Anterior cingulate cortex (tissue), 58 donors: ENCODE measurements at regions not wholly inside any gene's neighbourhood (a gene's known extent, or its start where the extent isn't known, plus 50 kb on each side); places are given as distances from the start of the nearest gene placed in this dataset.
"Not testable (repeated sequence)": the region's sequence is repeated elsewhere in the genome, so short reads cannot be mapped to it uniquely, and the experiment has no call there.

Experiments used
- DNase-seq, 58 donors: peaks; one replicate each; lab custom pipeline; 2025; lab: John Stamatoyannopoulos, UW

DNA sequence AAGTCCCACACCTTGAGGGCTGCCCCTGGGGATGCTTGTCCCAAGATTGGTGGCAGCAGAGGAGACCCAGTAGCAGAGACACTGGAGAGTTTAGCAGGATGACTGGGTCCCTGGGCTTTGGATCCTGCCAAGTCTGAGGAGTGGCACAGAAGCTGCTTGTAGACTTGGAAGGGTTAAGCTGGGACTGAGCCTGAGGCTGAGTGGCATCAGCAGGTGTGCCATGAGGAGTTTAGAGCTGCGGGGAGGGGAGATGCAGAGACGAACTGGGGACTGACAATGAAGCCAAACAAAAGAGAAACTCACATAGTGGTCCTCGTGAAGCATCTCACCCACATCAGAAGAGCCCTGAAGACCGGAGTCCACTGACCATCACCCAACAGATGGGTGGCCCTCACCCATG lies 329.7 kb upstream of the KLHL29 start:
- no peak for DNase-seq

DNA sequence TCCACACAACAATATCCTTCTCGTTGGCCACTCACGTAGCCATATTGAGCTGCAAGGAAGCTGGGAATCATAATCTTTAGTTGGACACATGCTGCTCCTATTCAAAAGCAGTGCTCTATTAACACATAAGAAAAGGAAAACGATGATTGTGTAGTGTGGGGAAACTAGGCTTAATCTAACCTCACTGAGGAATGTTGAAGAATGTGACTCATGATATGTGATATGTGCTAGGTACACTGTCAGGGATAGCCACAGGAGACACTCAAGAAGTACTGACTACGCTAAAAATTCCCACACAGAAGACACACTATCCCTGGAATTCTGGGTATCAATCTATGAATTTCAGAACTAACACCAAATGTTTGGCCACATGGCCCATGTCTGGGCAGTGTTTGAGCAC lies 328.1 kb upstream of the KLHL29 start:
- not testable (repeated sequence) for DNase-seq

DNA sequence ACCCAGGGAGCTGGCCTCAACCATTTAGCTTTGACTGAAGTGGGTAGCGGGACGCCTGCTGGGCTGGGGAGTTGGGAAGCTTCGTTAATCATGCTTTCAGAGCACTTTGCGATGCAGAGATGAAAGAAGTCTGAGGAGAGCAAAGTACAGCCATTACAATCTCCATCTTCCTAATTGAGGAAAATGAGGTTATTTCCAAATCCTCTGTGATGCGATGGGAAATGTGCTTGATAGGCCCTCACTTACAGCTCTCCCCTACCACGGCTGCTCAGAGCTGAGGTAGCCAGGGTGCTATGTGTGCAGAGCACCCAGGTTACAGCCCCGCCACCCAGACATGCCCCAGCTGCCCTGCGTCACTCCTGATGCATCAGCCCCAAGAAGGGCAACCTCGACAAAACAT lies 326.5 kb upstream of the KLHL29 start:
- no peak for DNase-seq

DNA sequence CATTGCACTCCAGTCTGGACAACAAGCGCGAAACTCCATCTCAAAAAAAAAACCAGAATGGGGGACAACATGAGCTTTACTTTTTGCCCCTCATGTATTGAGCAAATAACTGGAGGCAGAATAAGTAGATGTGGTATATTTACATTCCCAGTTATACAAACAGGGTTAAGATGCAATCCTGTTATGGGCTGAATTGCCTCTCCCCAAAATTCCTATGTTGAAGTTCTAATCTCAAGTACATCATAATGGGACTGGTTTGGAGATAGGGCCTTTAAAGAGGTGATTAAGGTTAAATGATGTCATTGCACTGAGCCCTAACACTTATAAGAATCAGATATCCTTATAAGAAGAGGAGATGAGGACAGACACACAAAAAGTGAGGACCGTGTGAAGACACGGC lies 319.8 kb upstream of the KLHL29 start:
- DNase-seq, result no peak

DNA sequence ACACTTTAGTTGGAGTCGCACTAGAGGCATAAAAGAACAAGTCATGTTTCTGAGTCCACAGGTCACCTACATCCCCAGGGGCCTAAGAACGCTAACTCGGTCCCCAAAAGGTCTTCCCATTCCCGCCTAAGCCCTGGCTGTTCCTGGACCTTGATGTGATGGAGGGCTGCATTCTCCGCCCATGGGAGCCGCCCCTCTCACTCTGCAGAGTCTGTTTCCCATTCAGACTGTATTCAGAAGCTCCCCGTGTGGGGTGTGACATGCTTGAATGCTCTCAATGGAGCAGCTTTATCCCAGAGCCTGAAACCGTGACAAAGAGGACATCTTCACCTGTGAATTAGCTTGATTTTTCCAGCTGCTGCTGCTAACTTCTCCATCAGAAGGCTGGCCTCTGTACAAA lies 319.0 kb upstream of the KLHL29 start:
- DNase-seq, result no peak

DNA sequence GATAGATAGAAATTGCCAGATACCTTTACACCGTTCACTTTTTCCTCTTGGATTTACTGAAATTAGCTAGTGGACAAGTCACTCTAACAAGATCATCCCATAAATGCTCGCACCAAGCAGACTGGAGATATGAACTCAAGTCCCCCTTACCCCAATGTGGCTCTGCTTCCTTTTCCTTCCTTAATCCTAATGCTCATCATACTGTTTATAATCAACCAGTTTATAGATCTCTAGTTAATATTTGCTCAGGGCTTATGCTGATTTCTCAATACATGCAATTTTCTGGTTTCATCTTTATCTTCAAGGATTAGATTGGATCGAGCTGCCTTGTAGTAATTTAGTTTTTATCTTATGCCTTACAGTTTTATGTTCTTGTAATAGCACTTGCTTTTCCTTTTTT lies 318.3 kb upstream of the KLHL29 start:
- DNase-seq, result no peak

DNA sequence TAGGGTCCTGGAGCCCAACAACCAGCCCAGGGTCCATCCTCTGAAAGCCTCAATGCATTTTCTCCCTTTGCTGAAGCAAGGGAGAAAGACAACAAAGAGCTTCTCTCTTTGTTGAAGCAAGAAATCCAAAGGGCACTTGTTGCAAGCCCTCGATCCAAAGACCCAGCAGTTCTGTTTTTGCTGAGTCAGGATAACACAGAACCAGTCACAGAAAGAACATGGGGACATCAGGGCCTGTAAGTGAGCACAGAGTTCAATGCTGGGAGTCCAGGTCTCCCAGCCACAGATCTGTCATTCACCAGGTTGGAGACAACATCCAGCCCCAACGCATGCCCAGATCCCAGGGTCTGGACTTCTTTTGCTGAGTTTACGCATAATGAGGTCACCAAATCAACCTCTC lies 315.8 kb upstream of the KLHL29 start:
- no peak for DNase-seq

DNA sequence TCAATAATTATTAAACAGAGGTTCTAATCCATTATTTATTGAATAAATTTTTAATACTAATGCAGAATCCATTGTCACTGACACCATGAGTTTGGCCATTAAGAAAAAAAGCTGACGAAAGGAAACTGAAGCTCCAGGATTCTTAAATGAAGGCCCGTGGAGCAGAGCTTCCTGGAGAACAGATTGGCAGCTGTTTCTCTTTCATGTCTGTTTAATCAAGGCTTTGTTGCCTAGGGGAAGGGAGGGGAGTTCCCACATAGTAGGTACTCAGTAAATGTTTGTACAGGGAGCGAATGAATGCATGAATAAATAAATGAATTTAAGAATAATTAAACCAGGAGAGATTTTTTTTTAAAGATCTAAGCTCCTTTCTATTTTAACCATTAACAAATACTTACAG lies 315.1 kb upstream of the KLHL29 start:
- no peak for DNase-seq

DNA sequence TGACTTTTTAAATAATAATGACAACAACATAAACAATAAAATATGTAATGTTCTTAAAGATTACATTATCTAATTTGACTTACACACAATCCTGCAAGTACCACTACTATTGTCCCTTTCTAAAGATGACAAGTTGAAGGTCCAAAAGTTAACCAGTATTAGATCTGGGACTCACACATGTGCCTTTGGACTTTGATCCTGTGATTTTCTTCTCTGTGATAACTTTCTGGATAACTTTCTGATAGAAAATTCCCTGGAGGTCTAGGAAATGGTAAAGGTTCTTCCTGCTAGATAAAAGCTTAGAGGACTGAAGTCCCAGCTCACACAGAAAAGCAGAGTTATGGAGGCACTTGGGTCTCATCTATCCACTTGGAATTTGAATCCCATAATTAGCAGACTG lies 311.9 kb upstream of the KLHL29 start:
- DNase-seq, result no peak

DNA sequence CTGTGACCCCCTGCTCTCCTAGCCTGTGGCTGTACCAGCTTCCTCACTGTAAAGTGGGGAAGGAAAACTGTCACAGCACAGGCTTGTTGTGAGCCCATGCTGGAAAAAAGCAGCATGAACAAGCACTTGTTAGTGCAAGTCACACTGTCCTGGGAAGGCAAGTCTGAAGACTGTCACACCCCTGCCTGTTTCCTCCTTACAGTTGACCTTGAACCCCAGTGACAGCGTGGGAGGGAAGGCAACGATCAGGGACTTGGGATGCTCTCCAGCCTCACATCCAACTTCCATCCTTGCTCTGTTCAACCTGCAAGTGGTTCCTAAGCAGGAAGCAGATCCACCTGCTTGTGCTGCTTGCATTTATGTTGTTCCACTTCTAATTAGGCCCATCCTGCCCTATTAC lies 311.3 kb upstream of the KLHL29 start:
- DNase-seq, result no peak

DNA sequence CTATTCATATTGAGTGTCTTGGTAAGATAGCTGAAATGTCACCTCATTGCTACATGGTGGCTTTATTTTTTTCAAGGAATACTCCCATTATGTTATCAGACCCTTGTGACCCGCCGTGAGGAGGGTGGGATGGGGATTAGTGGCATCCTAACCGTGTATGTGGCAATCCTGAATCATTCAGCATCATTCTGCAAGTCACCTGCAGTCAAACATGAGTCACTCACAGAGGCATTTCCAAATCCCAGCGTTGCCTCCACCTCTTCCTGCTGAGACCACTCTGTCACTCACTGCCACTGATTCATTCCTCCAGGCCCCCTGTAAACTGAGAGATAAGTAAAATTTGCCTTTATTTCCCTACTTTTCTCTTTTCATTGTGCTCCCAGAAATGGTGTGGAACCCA lies 307.4 kb upstream of the KLHL29 start:
- no peak for DNase-seq

DNA sequence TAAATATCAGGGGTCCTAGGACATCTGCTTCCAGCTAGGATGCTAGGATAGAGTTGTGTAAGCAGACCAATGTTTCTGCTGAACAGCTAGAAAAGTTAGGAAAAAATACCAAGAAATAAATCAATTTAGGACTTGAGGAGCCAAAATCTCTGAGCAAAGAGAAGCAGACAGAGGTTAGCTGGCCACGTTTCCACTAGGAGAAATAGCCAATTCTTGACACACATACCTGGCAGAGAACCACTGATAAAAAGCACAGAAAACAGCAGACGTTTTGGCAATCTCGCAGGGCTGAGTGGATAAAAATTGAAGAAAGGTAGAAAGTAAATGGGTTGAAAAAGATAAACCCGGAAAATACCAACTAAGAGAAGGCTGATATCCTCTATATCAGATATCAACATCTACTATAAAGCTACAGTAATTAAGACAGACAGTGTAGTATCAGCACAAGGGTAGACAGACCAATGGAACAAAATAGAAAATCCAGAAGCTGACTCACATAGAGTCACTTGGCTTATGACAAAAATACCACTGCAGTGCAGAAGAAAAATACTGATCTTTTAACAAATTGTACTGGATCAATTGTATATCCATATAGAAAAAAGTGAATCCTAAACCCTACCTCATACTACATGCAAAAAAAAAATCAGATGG lies 306.1 kb upstream of the KLHL29 start:
- DNase-seq, result no peak

DNA sequence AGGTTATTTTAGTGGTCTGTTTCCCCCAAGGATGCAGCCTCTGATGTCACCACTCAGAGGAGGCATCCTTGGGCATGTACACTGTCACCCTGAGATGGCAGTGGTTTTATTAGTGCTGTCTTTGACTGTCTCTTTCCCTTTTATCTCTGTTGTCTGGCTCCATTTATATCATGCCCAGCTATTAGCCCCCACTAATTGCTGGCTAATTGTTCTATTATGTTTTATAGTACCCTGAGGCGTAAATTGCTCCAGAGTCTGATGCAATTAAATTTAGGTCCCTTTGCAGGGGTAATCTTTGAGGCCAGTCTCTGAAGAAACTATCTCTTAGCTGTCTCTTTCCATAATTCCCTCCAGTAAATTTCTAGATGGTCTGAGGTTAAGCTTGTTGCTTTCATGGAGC lies 301.0 kb upstream of the KLHL29 start:
- no peak for DNase-seq

DNA sequence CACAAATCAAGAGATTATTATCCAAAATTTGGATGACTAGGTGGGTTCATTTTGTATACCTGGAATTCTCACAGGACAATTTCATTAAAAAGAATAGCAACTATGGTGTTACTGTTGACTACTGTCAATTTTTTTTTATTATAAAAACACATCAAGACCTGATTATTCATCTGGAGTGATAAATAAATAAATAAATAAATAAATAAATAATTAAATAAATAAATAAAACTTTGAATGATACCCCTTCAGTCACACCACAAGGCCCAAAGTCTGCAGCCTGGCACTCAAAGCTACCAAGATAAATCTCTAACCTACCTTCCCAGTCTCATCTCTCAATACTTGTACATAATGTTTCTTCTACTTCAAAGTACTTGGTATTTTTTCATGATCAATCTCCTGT lies 294.0 kb upstream of the KLHL29 start:
- no peak for DNase-seq

DNA sequence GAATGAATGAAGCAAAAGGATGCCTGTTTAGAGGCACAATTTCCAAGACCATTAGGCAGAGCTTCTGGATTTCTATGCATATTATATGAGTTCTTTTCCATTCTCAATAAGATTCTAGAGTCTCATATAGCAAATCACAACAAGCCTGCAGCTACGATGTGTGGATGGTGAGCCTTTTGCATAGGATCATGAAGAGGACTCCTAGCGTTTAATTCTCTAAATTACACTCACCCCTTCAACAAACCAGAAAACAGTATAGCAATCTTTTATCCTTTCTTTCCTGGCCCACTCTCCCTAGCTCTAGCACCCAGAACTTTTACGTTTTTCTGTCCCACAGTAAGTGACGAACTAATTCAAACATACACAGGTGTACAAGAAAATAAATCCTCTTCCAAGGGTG lies 293.1 kb upstream of the KLHL29 start:
- DNase-seq, result no peak

DNA sequence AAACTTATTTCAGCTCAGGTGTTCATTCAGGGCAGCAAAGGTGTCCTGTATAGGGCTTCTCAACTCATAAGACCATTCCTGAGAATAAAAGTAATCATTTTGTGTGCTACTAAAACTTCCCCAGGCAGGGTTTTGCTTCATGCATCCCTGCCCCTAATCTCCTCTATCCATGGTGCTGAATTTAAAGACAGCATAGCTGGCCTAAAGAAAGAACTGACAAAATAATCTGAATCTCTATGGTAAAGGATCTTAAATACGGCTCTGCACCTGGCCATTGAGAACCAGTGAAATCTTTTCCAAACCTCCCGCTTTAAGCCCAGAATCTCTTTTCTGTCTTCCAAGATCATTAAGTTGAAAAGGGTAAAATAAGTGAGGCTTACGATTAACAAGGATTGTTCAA lies 292.1 kb upstream of the KLHL29 start:
- no peak for DNase-seq

DNA sequence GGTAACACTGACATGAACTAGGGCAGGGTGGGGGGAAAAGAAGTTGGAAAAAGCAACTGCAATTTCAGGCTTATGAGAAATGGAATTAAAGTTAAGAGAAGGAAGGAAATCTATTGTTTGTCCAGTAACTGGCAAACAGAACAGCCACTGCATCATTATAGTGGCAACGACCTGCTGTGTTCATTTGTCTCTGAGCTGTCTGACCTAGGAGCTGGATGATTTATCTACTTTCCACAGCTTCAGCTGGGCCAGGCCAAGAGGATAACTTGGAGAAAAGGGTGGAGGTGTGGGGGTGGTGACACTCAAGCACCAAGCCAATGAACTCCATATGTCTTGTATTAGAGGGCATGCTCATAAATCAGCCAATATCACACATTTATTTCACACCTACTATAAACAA lies 291.5 kb upstream of the KLHL29 start:
- no peak for DNase-seq

DNA sequence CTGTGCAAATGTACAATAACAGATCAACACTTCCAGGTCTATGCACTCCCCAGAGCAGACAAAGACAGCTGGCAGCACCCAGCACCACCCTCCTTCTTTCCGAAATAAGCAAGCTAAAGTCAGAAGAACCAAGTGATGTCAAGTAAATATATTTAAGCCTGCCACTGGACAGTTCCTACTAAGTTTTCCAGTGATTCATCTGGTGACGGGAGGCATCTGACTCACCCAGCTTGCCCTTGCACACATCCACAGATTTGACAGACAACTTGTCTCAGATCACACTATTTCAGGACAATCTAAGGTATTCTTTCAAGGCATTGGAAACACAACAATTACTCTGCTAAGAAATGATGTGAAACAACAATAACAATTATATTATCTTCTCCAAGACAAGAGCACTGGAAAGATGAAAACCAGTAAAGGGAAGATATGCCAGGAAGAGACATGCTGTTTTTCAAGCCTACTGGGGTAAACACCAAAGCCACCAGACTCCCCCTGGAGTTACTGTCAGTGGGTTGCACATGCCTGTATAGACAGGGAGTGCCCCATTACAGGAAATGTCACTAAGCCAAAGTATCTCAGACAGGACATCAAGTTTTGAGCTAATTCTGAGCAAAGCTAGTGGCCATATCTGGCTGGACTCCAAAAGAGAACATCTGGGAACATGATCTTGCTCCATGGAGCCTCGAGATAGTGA lies 287.9 kb upstream of the KLHL29 start:
- DNase-seq, result no peak

DNA sequence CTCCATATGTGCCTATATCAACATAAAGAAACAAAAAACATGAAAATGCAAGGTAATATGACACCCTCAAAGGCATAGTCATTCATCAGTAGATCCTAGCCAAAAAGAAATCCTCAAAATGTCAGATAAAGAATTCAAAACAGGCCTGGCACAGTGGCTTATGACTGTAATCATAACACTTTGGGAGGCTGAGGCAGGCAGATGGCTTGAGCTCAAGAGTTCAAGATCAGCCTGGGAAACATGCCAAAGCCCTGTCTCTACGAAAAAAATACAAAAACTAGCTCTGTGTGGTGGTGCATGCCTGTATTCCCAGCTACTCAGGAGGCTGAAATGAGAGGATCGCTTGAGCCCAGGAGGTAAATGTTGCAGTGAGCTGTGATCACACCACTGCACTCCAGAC lies 284.6 kb upstream of the KLHL29 start:
- no peak for DNase-seq

DNA sequence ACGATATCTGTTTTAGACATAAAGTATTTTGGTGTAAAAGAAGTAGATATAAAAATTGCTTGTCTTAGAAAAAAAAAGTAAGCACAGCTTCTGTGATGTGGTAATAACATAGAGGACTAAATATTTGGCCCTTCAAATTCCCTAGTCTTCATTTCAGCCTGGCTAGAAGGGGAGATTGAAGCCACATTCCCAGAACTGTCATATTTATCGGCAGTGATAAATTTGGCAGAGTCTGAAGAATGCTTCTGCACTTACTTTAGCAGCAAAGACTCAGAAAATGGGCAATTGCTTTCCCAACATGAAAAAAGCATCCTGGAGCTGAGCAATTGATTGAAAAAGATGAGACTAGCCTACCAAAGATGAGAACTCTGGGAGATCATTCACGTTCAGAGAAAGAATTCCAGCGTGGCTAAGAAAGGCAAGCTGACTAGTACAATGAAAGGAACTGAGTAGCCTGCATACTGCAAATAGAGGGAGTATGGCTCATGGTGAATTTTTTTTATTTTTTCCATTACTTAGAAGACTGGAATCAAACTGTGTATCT lies 278.7 kb upstream of the KLHL29 start:
- DNase-seq, result no peak

DNA sequence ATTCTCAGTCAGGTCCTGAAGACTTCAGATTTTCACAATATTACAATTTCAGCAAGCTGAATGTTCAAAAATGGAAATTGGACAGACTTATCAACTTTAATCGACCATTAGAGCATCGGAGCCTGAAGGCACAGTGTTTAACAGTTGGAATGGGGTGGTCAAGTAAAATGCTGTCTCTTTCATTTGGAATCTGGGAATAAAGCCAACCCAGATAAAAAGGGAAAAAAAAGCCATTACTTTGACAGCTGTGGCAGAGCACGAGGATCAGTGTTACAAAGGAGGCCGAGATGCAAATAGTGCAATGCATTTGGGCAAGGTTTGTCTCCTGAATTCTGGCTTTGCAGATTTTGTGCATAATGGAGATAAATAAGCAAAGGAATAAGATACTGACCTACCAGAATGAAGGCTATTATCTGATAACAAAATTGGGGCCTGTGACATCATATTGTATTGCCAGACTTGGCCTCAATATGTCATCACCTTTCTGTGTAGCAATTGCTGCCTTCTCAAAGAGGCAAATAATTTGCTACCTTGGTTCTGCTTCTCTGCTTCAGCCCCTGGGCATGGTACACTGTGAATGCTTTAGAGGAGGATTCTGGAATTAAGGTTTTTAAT lies 277.5 kb upstream of the KLHL29 start:
- no peak for DNase-seq

DNA sequence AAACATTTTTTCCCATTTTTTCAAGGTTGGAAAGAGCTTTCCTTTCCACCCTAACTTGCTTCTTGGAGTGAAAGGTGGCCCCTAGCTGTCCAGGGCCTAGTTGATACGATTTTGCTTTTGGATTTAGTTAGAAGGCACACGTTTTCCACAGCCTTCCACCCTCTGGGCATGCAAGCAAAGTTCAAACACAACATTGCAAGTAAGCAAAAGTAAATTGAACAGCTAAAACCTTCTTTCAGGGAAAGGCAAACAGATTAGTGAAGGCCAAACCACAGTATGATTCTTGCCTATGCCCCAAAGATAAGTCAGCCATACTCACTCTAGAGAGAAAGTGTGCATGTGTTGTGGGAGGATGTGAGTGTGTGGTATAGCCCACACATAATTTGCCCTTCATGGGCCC lies 273.7 kb upstream of the KLHL29 start:
- no peak for DNase-seq
